ENCODE measurements at regions not wholly inside any gene's neighbourhood (a gene's known extent, or its start where the extent isn't known, plus 50 kb on each side); places are given as distances from the start of the nearest gene placed in this dataset.

- no peak for DNase-seq
- Mint-ChIP-seq H3K4me1 (peaks cover 21% of the 10 kb centered on the region), H3K4me3 (peak overlapping the region; percentile 31)
Measured at GRCh38 chr3:105987809-105988208, 119.0 kb upstream of the CBLB start.

GRCh38 chr3:105988540-105989212, 119.9 kb upstream of the CBLB start:
- H3K4me1 Mint-ChIP-seq = peaks cover 21% of the 10 kb centered on the region
- ATAC-seq (no peak), DNase-seq (no peak)
- H3K27ac Mint-ChIP-seq = peak overlapping the region; percentile 0
- peak overlapping the region; percentile 8 for H3K4me3 Mint-ChIP-seq
- H3K9me3 ChIP-seq (ENCODE audit: control insufficient read depth, low read length, poor library complexity, severe bottlenecking) = no peaks in the 10 kb centered on the region
- H3K36me3 Mint-ChIP-seq (ENCODE audit: low read depth) = no peaks in the 10 kb centered on the region
- H3K27me3 Mint-ChIP-seq = no peaks in the 10 kb centered on the region

More at GRCh38 chr3:105987809-105988208, 119.0 kb upstream of the CBLB start:
- Mint-ChIP-seq H3K27me3 (no peaks in the 10 kb centered on the region), H3K36me3 (ENCODE audit: low read depth) (no peaks in the 10 kb centered on the region), H3K27ac (peak overlapping the region; percentile 0)
- H3K9me3 ChIP-seq (ENCODE audit: control insufficient read depth, low read length, poor library complexity, severe bottlenecking) = no peaks in the 10 kb centered on the region
- no peak for ATAC-seq

DNA sequence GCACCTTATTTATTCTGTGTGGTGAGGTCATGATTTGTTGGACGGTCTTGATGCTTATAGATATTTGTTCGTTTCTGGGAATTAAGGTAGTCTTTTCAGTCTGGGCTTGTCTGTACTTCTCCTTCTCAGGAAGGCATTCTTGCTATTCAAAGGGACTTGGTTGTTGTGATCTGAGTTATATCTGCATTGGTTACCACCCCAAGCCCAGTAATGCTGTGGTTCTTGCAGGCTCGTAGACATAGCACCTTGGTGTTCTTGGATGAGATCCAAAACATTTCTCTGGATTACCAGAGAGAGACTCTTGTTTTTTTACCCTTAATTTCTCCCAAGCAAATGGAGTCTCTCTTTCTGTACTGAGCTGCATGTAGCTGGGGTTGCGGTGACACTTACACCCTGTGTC, 128.0 kb upstream of the CBLB start:
- Mint-ChIP-seq H3K4me3 (no peak overlapping the region), H3K4me1 (no peaks in the 10 kb centered on the region), H3K27ac (no peak overlapping the region), H3K27me3 (no peaks in the 10 kb centered on the region), H3K36me3 (ENCODE audit: low read depth) (no peaks in the 10 kb centered on the region)
- ATAC-seq (no peak), DNase-seq (no peak)
- no peaks in the 10 kb centered on the region for H3K9me3 ChIP-seq (ENCODE audit: control insufficient read depth, low read length, poor library complexity, severe bottlenecking)

- no peak overlapping the region for H3K4me3 Mint-ChIP-seq
- no peaks in the 10 kb centered on the region for H3K4me1 Mint-ChIP-seq
- no peaks in the 10 kb centered on the region for H3K9me3 ChIP-seq (ENCODE audit: control insufficient read depth, low read length, poor library complexity, severe bottlenecking)
- no peak for ATAC-seq
- H3K36me3 Mint-ChIP-seq (ENCODE audit: low read depth) = no peaks in the 10 kb centered on the region
- no peak overlapping the region for H3K27ac Mint-ChIP-seq
- DNase-seq = no peak
- H3K27me3 Mint-ChIP-seq = no peaks in the 10 kb centered on the region
Measured at GRCh38 chr3:105997466-105997799, 128.6 kb upstream of the CBLB start.

DNA sequence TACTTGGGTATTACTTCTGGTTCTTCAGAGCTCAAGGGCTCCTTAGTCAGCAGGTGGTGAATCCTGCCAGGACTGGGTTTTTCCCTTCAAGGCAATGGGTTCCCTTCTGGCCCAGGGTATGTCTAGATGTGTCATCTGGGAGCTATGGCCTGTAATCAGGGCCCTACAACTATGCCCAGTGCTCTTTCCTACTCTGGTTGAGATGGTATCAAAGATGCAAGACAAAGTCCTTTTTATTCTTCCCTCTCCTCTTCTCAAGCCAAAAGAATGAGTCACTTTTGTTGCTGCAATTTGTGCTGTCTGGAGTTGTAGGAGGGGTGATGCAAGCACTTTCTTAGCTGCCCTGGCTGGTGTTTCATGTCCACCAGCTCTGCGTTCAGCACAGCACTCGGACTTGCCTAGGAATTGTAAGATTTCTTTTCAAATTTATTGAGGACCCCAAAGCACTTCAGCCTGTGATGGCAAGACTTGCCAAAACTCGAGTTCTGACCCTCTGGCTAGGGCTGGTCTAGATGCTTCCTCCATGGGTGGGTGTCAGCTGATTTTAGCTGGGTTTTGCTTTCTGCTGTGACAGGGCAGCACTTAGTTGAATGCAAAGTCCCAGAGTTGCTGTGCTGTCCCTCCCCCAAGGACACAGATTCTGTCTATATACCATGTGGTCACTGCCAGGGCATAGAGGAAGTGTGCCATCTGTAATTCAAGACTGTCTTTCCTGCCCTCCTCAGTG, 129.2 kb upstream of the CBLB start:
- Mint-ChIP-seq H3K36me3 (ENCODE audit: low read depth) (no peaks in the 10 kb centered on the region), H3K4me1 (peaks cover 2% of the 10 kb centered on the region), H3K4me3 (no peak overlapping the region), H3K27me3 (no peaks in the 10 kb centered on the region), H3K27ac (no peak overlapping the region)
- no peaks in the 10 kb centered on the region for H3K9me3 ChIP-seq (ENCODE audit: control insufficient read depth, low read length, poor library complexity, severe bottlenecking)
- ATAC-seq (no peak), DNase-seq (no peak)

DNA sequence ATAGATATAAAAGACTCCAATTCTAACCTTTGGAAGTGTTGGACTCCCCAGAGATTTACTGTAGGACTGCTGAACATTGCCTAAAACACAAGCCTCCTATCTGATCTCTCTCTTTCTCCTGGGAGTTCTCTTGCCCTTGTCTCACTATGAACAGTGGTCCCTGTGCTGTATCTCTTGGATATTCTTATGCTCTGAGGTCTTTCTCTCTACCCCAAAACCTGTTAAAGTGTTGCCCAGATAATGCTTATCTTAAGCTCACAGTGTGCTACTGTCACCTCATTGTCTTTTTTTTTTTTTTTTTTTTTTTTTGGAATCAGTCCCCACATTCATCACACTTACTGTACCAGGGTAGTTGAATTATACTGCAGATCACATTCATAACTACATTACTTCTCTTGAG, 131.0 kb upstream of the CBLB start:
- ATAC-seq (no peak), DNase-seq (no peak)
- peaks cover 5% of the 10 kb centered on the region for H3K4me1 Mint-ChIP-seq
- no peaks in the 10 kb centered on the region for H3K27me3 Mint-ChIP-seq
- no peaks in the 10 kb centered on the region for H3K36me3 Mint-ChIP-seq (ENCODE audit: low read depth)
- H3K4me3 Mint-ChIP-seq = no peak overlapping the region
- H3K27ac Mint-ChIP-seq = no peak overlapping the region
- H3K9me3 ChIP-seq (ENCODE audit: control insufficient read depth, low read length, poor library complexity, severe bottlenecking) = no peaks in the 10 kb centered on the region

- ATAC-seq (no peak), DNase-seq (no peak)
- Mint-ChIP-seq H3K4me1 (peaks cover 5% of the 10 kb centered on the region), H3K27ac (no peak overlapping the region), H3K36me3 (ENCODE audit: low read depth) (no peaks in the 10 kb centered on the region), H3K4me3 (no peak overlapping the region), H3K27me3 (no peaks in the 10 kb centered on the region)
- no peaks in the 10 kb centered on the region for H3K9me3 ChIP-seq (ENCODE audit: control insufficient read depth, low read length, poor library complexity, severe bottlenecking)
Measured at GRCh38 chr3:106001923-106002322, 133.1 kb upstream of the CBLB start.

DNA sequence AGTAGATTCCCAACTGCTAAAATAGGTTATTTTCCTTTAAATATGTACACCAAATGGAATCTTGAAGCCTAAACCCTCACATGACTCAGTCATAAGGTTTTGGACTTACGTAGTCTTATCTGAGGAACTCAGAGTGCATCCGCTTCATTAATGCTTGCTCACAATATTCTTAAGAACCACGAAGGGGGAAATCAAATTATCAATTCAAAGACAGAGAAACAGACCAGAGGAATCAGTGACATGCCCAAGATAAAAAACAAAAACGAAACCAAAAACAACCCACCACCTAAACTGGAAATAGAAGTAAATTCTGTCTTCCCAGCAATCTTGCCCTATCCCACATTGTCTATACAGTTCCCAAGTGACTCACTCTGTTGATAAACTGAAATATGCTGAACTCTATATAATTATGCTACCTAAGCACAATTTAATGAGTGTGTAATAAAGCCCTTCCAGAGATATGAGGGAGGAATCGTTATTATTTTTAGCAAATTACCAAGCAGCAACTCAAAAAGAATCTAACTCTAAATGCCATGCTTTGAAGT, 135.4 kb upstream of the CBLB start:
- peak overlapping the region; percentile 89 for H3K4me3 Mint-ChIP-seq
- H3K36me3 Mint-ChIP-seq (ENCODE audit: low read depth) = no peaks in the 10 kb centered on the region
- no peaks in the 10 kb centered on the region for H3K9me3 ChIP-seq (ENCODE audit: control insufficient read depth, low read length, poor library complexity, severe bottlenecking)
- H3K27me3 Mint-ChIP-seq = no peaks in the 10 kb centered on the region
- DNase-seq = no peak
- ATAC-seq = peak; percentile 33
- H3K27ac Mint-ChIP-seq = peak overlapping the region; percentile 90
- peaks cover 5% of the 10 kb centered on the region for H3K4me1 Mint-ChIP-seq

DNA sequence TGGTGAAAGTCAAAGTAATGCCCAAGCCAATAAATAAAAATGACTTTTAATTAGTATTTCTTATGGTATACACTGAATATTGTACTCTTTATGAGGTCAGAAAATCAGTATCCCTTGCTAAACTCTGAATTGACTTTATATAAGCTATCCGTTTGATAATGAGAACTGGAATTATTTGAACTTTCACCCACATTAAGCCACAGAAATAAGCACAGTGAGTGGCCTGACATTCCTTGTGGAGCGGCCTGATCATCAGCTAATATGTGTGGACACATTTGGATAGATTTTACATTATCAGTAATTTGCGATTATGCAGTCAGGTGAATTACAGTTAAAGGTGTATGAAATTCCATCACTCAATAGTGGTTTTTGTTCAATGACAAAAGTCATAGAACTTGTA, 136.0 kb upstream of the CBLB start:
- Mint-ChIP-seq H3K27ac (peak overlapping the region; percentile 90), H3K36me3 (ENCODE audit: low read depth) (no peaks in the 10 kb centered on the region), H3K4me3 (peak overlapping the region; percentile 89), H3K27me3 (no peaks in the 10 kb centered on the region), H3K4me1 (peaks cover 5% of the 10 kb centered on the region)
- no peaks in the 10 kb centered on the region for H3K9me3 ChIP-seq (ENCODE audit: control insufficient read depth, low read length, poor library complexity, severe bottlenecking)
- ATAC-seq (no peak), DNase-seq (no peak)

- DNase-seq (no peak), ATAC-seq (no peak)
- no peaks in the 10 kb centered on the region for H3K36me3 Mint-ChIP-seq (ENCODE audit: low read depth)
- H3K27ac Mint-ChIP-seq = no peak overlapping the region
- H3K4me3 Mint-ChIP-seq = no peak overlapping the region
- H3K9me3 ChIP-seq (ENCODE audit: control insufficient read depth, low read length, poor library complexity, severe bottlenecking) = no peaks in the 10 kb centered on the region
- no peaks in the 10 kb centered on the region for H3K27me3 Mint-ChIP-seq
- H3K4me1 Mint-ChIP-seq = peaks cover 15% of the 10 kb centered on the region
Measured at GRCh38 chr3:106006001-106006400, 137.2 kb upstream of the CBLB start.

- no peaks in the 10 kb centered on the region for H3K9me3 ChIP-seq (ENCODE audit: control insufficient read depth, low read length, poor library complexity, severe bottlenecking)
- no peaks in the 10 kb centered on the region for H3K27me3 Mint-ChIP-seq
- ATAC-seq (no peak), DNase-seq (no peak)
- H3K4me3 Mint-ChIP-seq = no peak overlapping the region
- no peak overlapping the region for H3K27ac Mint-ChIP-seq
- H3K4me1 Mint-ChIP-seq = peaks cover 15% of the 10 kb centered on the region
- no peaks in the 10 kb centered on the region for H3K36me3 Mint-ChIP-seq (ENCODE audit: low read depth)
Measured at GRCh38 chr3:106006571-106006970, 137.8 kb upstream of the CBLB start.

GRCh38 chr3:106007512-106007911, 138.7 kb upstream of the CBLB start:
- Mint-ChIP-seq H3K4me1 (peaks cover 17% of the 10 kb centered on the region), H3K27me3 (no peaks in the 10 kb centered on the region), H3K27ac (no peak overlapping the region), H3K36me3 (ENCODE audit: low read depth) (no peaks in the 10 kb centered on the region), H3K4me3 (no peak overlapping the region)
- DNase-seq = no peak
- no peak for ATAC-seq
- no peaks in the 10 kb centered on the region for H3K9me3 ChIP-seq (ENCODE audit: control insufficient read depth, low read length, poor library complexity, severe bottlenecking)

DNA sequence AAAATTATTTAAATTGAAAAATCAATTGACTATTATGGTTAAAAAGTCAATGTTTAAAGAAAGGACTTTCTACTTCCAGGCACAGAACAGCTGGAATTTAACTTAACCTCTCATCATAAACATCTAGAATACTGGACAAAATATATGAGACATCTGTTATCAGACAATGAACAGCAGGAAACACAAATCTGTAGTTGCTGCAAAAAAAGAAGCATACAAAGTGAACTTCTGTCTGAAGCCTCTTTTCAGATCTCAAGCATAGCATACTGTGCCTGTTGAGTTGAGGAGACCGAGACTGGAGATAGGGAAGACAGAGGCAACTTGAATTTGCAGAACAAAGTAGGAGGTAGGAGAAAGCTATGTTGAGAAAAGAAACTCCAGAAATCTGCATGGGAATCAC, 140.0 kb upstream of the CBLB start:
- H3K27ac Mint-ChIP-seq = no peak overlapping the region
- peaks cover 16% of the 10 kb centered on the region for H3K4me1 Mint-ChIP-seq
- no peaks in the 10 kb centered on the region for H3K27me3 Mint-ChIP-seq
- no peak overlapping the region for H3K4me3 Mint-ChIP-seq
- DNase-seq (no peak), ATAC-seq (no peak)
- no peaks in the 10 kb centered on the region for H3K36me3 Mint-ChIP-seq (ENCODE audit: low read depth)
- no peaks in the 10 kb centered on the region for H3K9me3 ChIP-seq (ENCODE audit: control insufficient read depth, low read length, poor library complexity, severe bottlenecking)

DNA sequence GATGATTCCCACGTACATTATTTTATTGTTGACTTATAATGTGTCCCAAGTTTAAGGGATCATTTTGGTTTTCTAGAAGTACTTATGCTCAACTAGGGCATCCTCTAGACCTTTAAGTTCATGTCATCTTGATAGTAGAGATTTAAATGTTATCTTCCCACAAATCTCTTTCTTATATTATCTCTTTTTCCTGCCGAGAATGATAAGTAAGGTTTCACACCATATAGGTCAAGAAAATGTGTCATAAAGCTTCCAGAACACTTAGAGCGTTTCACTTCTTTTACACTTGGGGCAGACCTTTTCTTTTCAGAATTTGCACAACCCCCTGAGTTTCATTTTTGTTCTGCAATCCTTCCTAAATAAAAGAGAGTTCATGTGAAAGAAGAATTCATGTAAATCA, 142.0 kb upstream of the CBLB start:
- peak overlapping the region; percentile 37 for H3K27ac Mint-ChIP-seq
- ATAC-seq (peak; percentile 39), DNase-seq (no peak)
- H3K36me3 Mint-ChIP-seq (ENCODE audit: low read depth) = no peaks in the 10 kb centered on the region
- peaks cover 18% of the 10 kb centered on the region for H3K4me1 Mint-ChIP-seq
- H3K27me3 Mint-ChIP-seq = no peaks in the 10 kb centered on the region
- no peaks in the 10 kb centered on the region for H3K9me3 ChIP-seq (ENCODE audit: control insufficient read depth, low read length, poor library complexity, severe bottlenecking)
- H3K4me3 Mint-ChIP-seq = peak overlapping the region; percentile 9
